ENCODE measurements at regions not wholly inside any gene's neighbourhood (a gene's known extent, or its start where the extent isn't known, plus 50 kb on each side); places are given as distances from the start of the nearest gene placed in this dataset.

GRCh38 chr10:63720676-63721075, 199.5 kb downstream of the REEP3 start:
- Histone ChIP-seq H2AK5ac (ENCODE audit: low read depth, low read length) (no peak overlapping the region), H3K36me3 (replicated peaks in 1 of 2; ENCODE audit: control insufficient read depth in 2 of 2, insufficient read depth in 2 of 2, low read length in 2 of 2) (no peaks in the 10 kb centered on the region), H2BK5ac (ENCODE audit: low read length) (no peak overlapping the region), H3K9ac (ENCODE audit: low read depth, low read length, poor library complexity) (no peak overlapping the region), H4K8ac (ENCODE audit: low read depth, low read length) (no peak overlapping the region), H3K18ac (ENCODE audit: low read length) (no peak overlapping the region), H4K91ac (ENCODE audit: low read depth, low read length, poor library complexity) (no peak overlapping the region), H3K4me1 (ENCODE audit: control insufficient read depth in 2 of 2, insufficient read depth in 1 of 2, low read depth in 1 of 2, low read length in 2 of 2) (peaks cover 0 to 4% of the 10 kb centered on the region in 2 donors), H3K9me3 (replicated peaks in 1 of 2; ENCODE audit: control insufficient read depth in 2 of 2, insufficient read depth in 1 of 2, low read depth in 1 of 2, low read length in 2 of 2) (no peaks in the 10 kb centered on the region), H3K4me2 (ENCODE audit: insufficient read depth, low read length, poor library complexity, severe bottlenecking) (no peak overlapping the region), H3K14ac (ENCODE audit: low read length) (no peak overlapping the region), H2AFZ (ENCODE audit: low read length) (peak overlapping the region; percentile 5), H2BK15ac (ENCODE audit: low read length) (no peak overlapping the region), H3K4me3 (ENCODE audit: low read length in 2 of 2) (no peak overlapping the region), H2BK120ac (ENCODE audit: low read depth, low read length) (no peak overlapping the region), H2BK12ac (ENCODE audit: low read length) (no peak overlapping the region), H3K23ac (ENCODE audit: low read depth, low read length, poor library complexity) (no peak overlapping the region), H3K27ac (replicated peaks; ENCODE audit: low read length) (no peak overlapping the region), H3K27me3 (ENCODE audit: control insufficient read depth in 3 of 3, insufficient read depth in 3 of 3, low read depth in 1 of 3, low read length in 3 of 3) (peaks cover 0 to 4% (median 0%) of the 10 kb centered on the region in 3 experiments), H3K79me1 (ENCODE audit: low read depth, low read length) (no peaks in the 10 kb centered on the region), H3K4ac (ENCODE audit: low read length) (no peak overlapping the region)
- no peak for DNase-seq (ENCODE audit: low spot score)
- WGBS, 2 donors (ENCODE audit: extremely low coverage in 2 of 2, insufficient read length in 2 of 2, insufficient replicate concordance in 1 of 2) = no CpG with 5 or more reads among the region's 4 CpGs

GRCh38 chr10:63722537-63722936, 201.3 kb downstream of the REEP3 start:
- Histone ChIP-seq H2AK5ac (ENCODE audit: low read depth, low read length) (no peak overlapping the region), H3K27me3 (ENCODE audit: control insufficient read depth in 3 of 3, insufficient read depth in 3 of 3, low read depth in 1 of 3, low read length in 3 of 3) (peaks cover 0 to 4% (median 0%) of the 10 kb centered on the region in 3 experiments), H3K4me1 (ENCODE audit: control insufficient read depth in 2 of 2, insufficient read depth in 1 of 2, low read depth in 1 of 2, low read length in 2 of 2) (no peaks in the 10 kb centered on the region), H4K8ac (ENCODE audit: low read depth, low read length) (no peak overlapping the region), H3K9ac (ENCODE audit: low read depth, low read length, poor library complexity) (no peak overlapping the region), H2BK120ac (ENCODE audit: low read depth, low read length) (no peak overlapping the region), H3K4ac (ENCODE audit: low read length) (no peak overlapping the region), H2BK15ac (ENCODE audit: low read length) (no peak overlapping the region), H3K4me3 (ENCODE audit: low read length in 2 of 2) (no peak overlapping the region), H3K36me3 (replicated peaks in 1 of 2; ENCODE audit: control insufficient read depth in 2 of 2, insufficient read depth in 2 of 2, low read length in 2 of 2) (no peaks in the 10 kb centered on the region), H3K18ac (ENCODE audit: low read length) (no peak overlapping the region), H2AFZ (ENCODE audit: low read length) (no peak overlapping the region), H2BK5ac (ENCODE audit: low read length) (no peak overlapping the region), H3K23ac (ENCODE audit: low read depth, low read length, poor library complexity) (no peak overlapping the region), H3K9me3 (replicated peaks in 1 of 2; ENCODE audit: control insufficient read depth in 2 of 2, insufficient read depth in 1 of 2, low read depth in 1 of 2, low read length in 2 of 2) (no peaks in the 10 kb centered on the region), H3K27ac (replicated peaks; ENCODE audit: low read length) (no peak overlapping the region), H3K14ac (ENCODE audit: low read length) (no peak overlapping the region), H2BK12ac (ENCODE audit: low read length) (no peak overlapping the region), H4K91ac (ENCODE audit: low read depth, low read length, poor library complexity) (no peak overlapping the region), H3K4me2 (ENCODE audit: insufficient read depth, low read length, poor library complexity, severe bottlenecking) (no peak overlapping the region), H3K79me1 (ENCODE audit: low read depth, low read length) (no peaks in the 10 kb centered on the region)
- no CpG with 5 or more reads among the region's 5 CpGs for WGBS, 2 donors (ENCODE audit: extremely low coverage in 2 of 2, insufficient read length in 2 of 2, insufficient replicate concordance in 1 of 2)
- DNase-seq (ENCODE audit: low spot score) = no peak

GRCh38 chr10:63723320-63723719, 202.1 kb downstream of the REEP3 start:
- no peak for DNase-seq (ENCODE audit: low spot score)
- H3K4me3 ChIP-seq (ENCODE audit: low read length in 2 of 2) = no peak overlapping the region
- no CpG with 5 or more reads among the region's 4 CpGs for WGBS, 2 donors (ENCODE audit: extremely low coverage in 2 of 2, insufficient read length in 2 of 2, insufficient replicate concordance in 1 of 2)

DNA sequence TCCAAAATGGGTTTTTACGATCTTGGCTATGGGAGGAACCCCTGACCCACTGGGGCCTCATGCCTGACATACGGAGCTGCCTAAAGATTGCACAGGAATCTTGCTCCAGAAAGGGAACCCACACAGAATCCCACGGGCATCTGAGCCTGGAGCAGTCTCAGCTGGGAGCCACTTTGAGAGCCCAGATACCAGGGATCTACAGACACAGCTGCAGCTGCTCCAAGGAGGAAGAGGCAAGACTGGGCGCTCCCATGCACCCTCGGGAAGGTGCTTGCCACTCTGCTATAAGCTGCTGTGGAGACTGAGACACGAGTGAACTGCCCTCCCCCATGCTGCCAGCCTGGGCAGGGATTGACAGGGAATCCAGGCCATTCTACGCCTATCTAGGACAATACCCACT, 202.5 kb downstream of the REEP3 start:
- H3K27ac ChIP-seq (replicated peaks; ENCODE audit: low read length) = no peak overlapping the region
- H2BK120ac ChIP-seq (ENCODE audit: low read depth, low read length) = no peak overlapping the region
- no peak overlapping the region for H4K8ac ChIP-seq (ENCODE audit: low read depth, low read length)
- H2BK12ac ChIP-seq (ENCODE audit: low read length) = no peak overlapping the region
- no CpG with 5 or more reads among the region's 7 CpGs for WGBS, 2 donors (ENCODE audit: extremely low coverage in 2 of 2, insufficient read length in 2 of 2, insufficient replicate concordance in 1 of 2)
- H3K9me3 ChIP-seq (replicated peaks in 1 of 2; ENCODE audit: control insufficient read depth in 2 of 2, insufficient read depth in 1 of 2, low read depth in 1 of 2, low read length in 2 of 2) = no peaks in the 10 kb centered on the region
- H3K4me1 ChIP-seq (ENCODE audit: control insufficient read depth in 2 of 2, insufficient read depth in 1 of 2, low read depth in 1 of 2, low read length in 2 of 2) = no peaks in the 10 kb centered on the region
- no peaks in the 10 kb centered on the region for H3K79me1 ChIP-seq (ENCODE audit: low read depth, low read length)
- H3K4ac ChIP-seq (ENCODE audit: low read length) = no peak overlapping the region
- peak overlapping the region; percentile 47 for H3K14ac ChIP-seq (ENCODE audit: low read length)
- peak overlapping the region; percentile 86 for H3K18ac ChIP-seq (ENCODE audit: low read length)
- H3K9ac ChIP-seq (ENCODE audit: low read depth, low read length, poor library complexity) = peak overlapping the region; percentile 66
- no peak for DNase-seq (ENCODE audit: low spot score)
- H3K36me3 ChIP-seq (replicated peaks in 1 of 2; ENCODE audit: control insufficient read depth in 2 of 2, insufficient read depth in 2 of 2, low read length in 2 of 2) = no peaks in the 10 kb centered on the region
- H2BK5ac ChIP-seq (ENCODE audit: low read length) = no peak overlapping the region
- no peak overlapping the region for H2AFZ ChIP-seq (ENCODE audit: low read length)
- H3K4me3 ChIP-seq (ENCODE audit: low read length in 2 of 2) = no peak overlapping the region
- H3K4me2 ChIP-seq (ENCODE audit: insufficient read depth, low read length, poor library complexity, severe bottlenecking) = no peak overlapping the region
- H3K27me3 ChIP-seq (ENCODE audit: control insufficient read depth in 3 of 3, insufficient read depth in 3 of 3, low read depth in 1 of 3, low read length in 3 of 3) = peaks cover 0 to 4% (median 0%) of the 10 kb centered on the region in 3 experiments
- no peak overlapping the region for H4K91ac ChIP-seq (ENCODE audit: low read depth, low read length, poor library complexity)
- no peak overlapping the region for H2BK15ac ChIP-seq (ENCODE audit: low read length)
- peak overlapping the region; percentile 67 for H3K23ac ChIP-seq (ENCODE audit: low read depth, low read length, poor library complexity)
- peak overlapping the region; percentile 42 for H2AK5ac ChIP-seq (ENCODE audit: low read depth, low read length)

More at GRCh38 chr10:63723320-63723719, 202.1 kb downstream of the REEP3 start:
- H4K8ac ChIP-seq (ENCODE audit: low read depth, low read length) = no peak overlapping the region
- H3K4me2 ChIP-seq (ENCODE audit: insufficient read depth, low read length, poor library complexity, severe bottlenecking) = no peak overlapping the region
- H3K9me3 ChIP-seq (replicated peaks in 1 of 2; ENCODE audit: control insufficient read depth in 2 of 2, insufficient read depth in 1 of 2, low read depth in 1 of 2, low read length in 2 of 2) = no peaks in the 10 kb centered on the region
- no peak overlapping the region for H2BK5ac ChIP-seq (ENCODE audit: low read length)
- no peaks in the 10 kb centered on the region for H3K36me3 ChIP-seq (replicated peaks in 1 of 2; ENCODE audit: control insufficient read depth in 2 of 2, insufficient read depth in 2 of 2, low read length in 2 of 2)
- no peaks in the 10 kb centered on the region for H3K79me1 ChIP-seq (ENCODE audit: low read depth, low read length)
- H3K4ac ChIP-seq (ENCODE audit: low read length) = no peak overlapping the region
- peaks cover 0 to 4% (median 0%) of the 10 kb centered on the region in 3 experiments for H3K27me3 ChIP-seq (ENCODE audit: control insufficient read depth in 3 of 3, insufficient read depth in 3 of 3, low read depth in 1 of 3, low read length in 3 of 3)
- no peak overlapping the region for H4K91ac ChIP-seq (ENCODE audit: low read depth, low read length, poor library complexity)
- H3K14ac ChIP-seq (ENCODE audit: low read length) = no peak overlapping the region
- no peak overlapping the region for H3K9ac ChIP-seq (ENCODE audit: low read depth, low read length, poor library complexity)
- no peak overlapping the region for H2BK120ac ChIP-seq (ENCODE audit: low read depth, low read length)
- no peak overlapping the region for H3K23ac ChIP-seq (ENCODE audit: low read depth, low read length, poor library complexity)
- no peak overlapping the region for H2AK5ac ChIP-seq (ENCODE audit: low read depth, low read length)
- H3K27ac ChIP-seq (replicated peaks; ENCODE audit: low read length) = no peak overlapping the region
- H3K18ac ChIP-seq (ENCODE audit: low read length) = no peak overlapping the region
- H3K4me1 ChIP-seq (ENCODE audit: control insufficient read depth in 2 of 2, insufficient read depth in 1 of 2, low read depth in 1 of 2, low read length in 2 of 2) = no peaks in the 10 kb centered on the region
- no peak overlapping the region for H2BK15ac ChIP-seq (ENCODE audit: low read length)
- no peak overlapping the region for H2BK12ac ChIP-seq (ENCODE audit: low read length)
- no peak overlapping the region for H2AFZ ChIP-seq (ENCODE audit: low read length)

Measured in neuronal stem cell (in vitro differentiated cells).